HEK293 (cell line): ENCODE measurements at regions not wholly inside any gene's neighbourhood (a gene's known extent, or its start where the extent isn't known, plus 50 kb on each side); places are given as distances from the start of the nearest gene placed in this dataset.

ENCODE experiments used
- ZNF423 ChIP-seq: fragments of 450-650 bp; formaldehyde crosslinking; IDR thresholded peaks from 2 replicates; pipeline ENCODE4 v1.5.1; 2016; ENCODE audit warnings: missing biosample characterization, missing genetic modification characterization
- TF ChIP-seq, protein P1 (sequence below): fragments of 450-650 bp; formaldehyde crosslinking; IDR thresholded peaks from 2 replicates; pipeline ENCODE4 v1.5.1; 2016; ENCODE audit warnings: missing biosample characterization, missing genetic modification characterization
- TF ChIP-seq, protein P2 (sequence below): fragments of 450-650 bp; formaldehyde crosslinking; IDR thresholded peaks from 2 replicates; pipeline ENCODE4 v1.5.0; 2017; ENCODE audit warnings: missing biosample characterization, missing genetic modification characterization, borderline replicate concordance
- TF ChIP-seq, protein P3 (sequence below): fragments of 450-650 bp; formaldehyde crosslinking; IDR thresholded peaks from 2 replicates; pipeline ENCODE4 v1.5.1; 2017; ENCODE audit warnings: missing biosample characterization, missing genetic modification characterization

DNA sequence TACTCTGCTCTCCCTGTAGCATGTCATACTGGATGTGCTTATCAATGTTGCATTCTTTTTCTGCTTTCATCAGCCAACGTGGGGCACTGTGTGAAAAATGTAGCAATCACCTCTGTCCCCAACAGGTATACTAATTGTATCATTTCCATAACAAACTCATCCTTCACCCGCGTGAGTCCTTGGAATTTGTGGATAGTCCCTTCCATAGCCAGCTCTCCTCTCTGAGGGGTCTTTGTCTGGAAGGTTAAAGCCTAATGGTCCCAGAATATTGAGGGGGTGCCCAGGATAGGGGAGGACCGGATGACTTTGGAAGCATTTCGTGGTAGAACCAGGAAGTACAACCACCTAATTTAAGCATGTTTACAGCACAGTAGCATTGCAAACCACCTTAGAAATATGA lies 124.6 kb downstream of the FOXB1 start:
- no peak for TF ChIP-seq ZNF423 (tag by site-specific recombination)
- TF ChIP-seq, protein P1, sequence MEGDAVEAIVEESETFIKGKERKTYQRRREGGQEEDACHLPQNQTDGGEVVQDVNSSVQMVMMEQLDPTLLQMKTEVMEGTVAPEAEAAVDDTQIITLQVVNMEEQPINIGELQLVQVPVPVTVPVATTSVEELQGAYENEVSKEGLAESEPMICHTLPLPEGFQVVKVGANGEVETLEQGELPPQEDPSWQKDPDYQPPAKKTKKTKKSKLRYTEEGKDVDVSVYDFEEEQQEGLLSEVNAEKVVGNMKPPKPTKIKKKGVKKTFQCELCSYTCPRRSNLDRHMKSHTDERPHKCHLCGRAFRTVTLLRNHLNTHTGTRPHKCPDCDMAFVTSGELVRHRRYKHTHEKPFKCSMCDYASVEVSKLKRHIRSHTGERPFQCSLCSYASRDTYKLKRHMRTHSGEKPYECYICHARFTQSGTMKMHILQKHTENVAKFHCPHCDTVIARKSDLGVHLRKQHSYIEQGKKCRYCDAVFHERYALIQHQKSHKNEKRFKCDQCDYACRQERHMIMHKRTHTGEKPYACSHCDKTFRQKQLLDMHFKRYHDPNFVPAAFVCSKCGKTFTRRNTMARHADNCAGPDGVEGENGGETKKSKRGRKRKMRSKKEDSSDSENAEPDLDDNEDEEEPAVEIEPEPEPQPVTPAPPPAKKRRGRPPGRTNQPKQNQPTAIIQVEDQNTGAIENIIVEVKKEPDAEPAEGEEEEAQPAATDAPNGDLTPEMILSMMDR (tag by site-specific recombination): no peak
- TF ChIP-seq, protein P2, sequence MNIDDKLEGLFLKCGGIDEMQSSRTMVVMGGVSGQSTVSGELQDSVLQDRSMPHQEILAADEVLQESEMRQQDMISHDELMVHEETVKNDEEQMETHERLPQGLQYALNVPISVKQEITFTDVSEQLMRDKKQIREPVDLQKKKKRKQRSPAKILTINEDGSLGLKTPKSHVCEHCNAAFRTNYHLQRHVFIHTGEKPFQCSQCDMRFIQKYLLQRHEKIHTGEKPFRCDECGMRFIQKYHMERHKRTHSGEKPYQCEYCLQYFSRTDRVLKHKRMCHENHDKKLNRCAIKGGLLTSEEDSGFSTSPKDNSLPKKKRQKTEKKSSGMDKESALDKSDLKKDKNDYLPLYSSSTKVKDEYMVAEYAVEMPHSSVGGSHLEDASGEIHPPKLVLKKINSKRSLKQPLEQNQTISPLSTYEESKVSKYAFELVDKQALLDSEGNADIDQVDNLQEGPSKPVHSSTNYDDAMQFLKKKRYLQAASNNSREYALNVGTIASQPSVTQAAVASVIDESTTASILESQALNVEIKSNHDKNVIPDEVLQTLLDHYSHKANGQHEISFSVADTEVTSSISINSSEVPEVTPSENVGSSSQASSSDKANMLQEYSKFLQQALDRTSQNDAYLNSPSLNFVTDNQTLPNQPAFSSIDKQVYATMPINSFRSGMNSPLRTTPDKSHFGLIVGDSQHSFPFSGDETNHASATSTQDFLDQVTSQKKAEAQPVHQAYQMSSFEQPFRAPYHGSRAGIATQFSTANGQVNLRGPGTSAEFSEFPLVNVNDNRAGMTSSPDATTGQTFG (tag by site-specific recombination): no peak
- TF ChIP-seq, protein P3, sequence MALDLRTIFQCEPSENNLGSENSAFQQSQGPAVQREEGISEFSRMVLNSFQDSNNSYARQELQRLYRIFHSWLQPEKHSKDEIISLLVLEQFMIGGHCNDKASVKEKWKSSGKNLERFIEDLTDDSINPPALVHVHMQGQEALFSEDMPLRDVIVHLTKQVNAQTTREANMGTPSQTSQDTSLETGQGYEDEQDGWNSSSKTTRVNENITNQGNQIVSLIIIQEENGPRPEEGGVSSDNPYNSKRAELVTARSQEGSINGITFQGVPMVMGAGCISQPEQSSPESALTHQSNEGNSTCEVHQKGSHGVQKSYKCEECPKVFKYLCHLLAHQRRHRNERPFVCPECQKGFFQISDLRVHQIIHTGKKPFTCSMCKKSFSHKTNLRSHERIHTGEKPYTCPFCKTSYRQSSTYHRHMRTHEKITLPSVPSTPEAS (tag by site-specific recombination): no peak
